KMS-11 (cell line): ENCODE measurements at regions not wholly inside any gene's neighbourhood (a gene's known extent, or its start where the extent isn't known, plus 50 kb on each side); places are given as distances from the start of the nearest gene placed in this dataset.

ENCODE experiments used
- H2AFZ ChIP-seq: fragments of 200-600 bp; sonication (generic); 2 replicates; pipeline ENCODE4 v1.6.1; 2016; ENCODE audit warnings: antibody characterized with exemption, mixed run types, low read depth
- H3K27ac ChIP-seq: fragments of 200-600 bp; sonication (generic); 2 replicates; pipeline ENCODE4 v1.6.1; 2016; ENCODE audit warnings: mild to moderate bottlenecking, mixed run types
- H3K27me3 ChIP-seq: fragments of 200-600 bp; sonication (generic); 2 replicates; pipeline ENCODE4 v1.6.1; 2017; ENCODE audit warnings: mild to moderate bottlenecking, low read depth, mixed run types, moderate library complexity; ENCODE audit not compliant: insufficient read depth
- H3K36me3 ChIP-seq: fragments of 200-600 bp; sonication (generic); 2 replicates; pipeline ENCODE4 v1.6.1; 2017; ENCODE audit warnings: mild to moderate bottlenecking, mixed run types; ENCODE audit not compliant: insufficient read depth
- H3K4me1 ChIP-seq: fragments of 200-600 bp; sonication (generic); 2 replicates; pipeline ENCODE4 v1.6.1; 2016; ENCODE audit warnings: mild to moderate bottlenecking, low read depth, mixed run types; ENCODE audit not compliant: poor library complexity, severe bottlenecking
- H3K4me2 ChIP-seq: fragments of 200-600 bp; sonication (generic); 2 replicates; pipeline ENCODE4 v1.7.0; 2016; ENCODE audit warnings: mild to moderate bottlenecking, mixed run types
- H3K4me3 ChIP-seq: fragments of 200-600 bp; sonication (generic); IDR thresholded peaks from 2 replicates; pipeline ENCODE4 v1.6.1; 2017; ENCODE audit warnings: low read depth, low read length, mixed read lengths; ENCODE audit not compliant: insufficient read depth
- H3K79me2 ChIP-seq: fragments of 200-600 bp; sonication (generic); 2 replicates; pipeline ENCODE4 v1.6.1; 2016; ENCODE audit warnings: low read depth, mixed run types; ENCODE audit not compliant: insufficient read depth
- H3K9ac ChIP-seq: fragments of 200-600 bp; sonication (generic); 2 replicates; pipeline ENCODE4 v1.6.1; 2016; ENCODE audit warnings: mild to moderate bottlenecking, mixed run types
- H4K20me1 ChIP-seq: fragments of 200-600 bp; sonication (generic); 2 replicates; pipeline ENCODE4 v1.6.1; 2016; ENCODE audit warnings: mild to moderate bottlenecking, mixed run types; ENCODE audit not compliant: insufficient read depth
- CTCF ChIP-seq: fragments of 200-600 bp; sonication (generic); conservative IDR thresholded peaks from 2 replicates; pipeline ENCODE4 v1.6.1; 2017; ENCODE audit warnings: low read depth, mild to moderate bottlenecking, antibody characterized with exemption, low read length, moderate library complexity, mixed read lengths

GRCh38 chr1:208298593-208299269 is 54.5 kb upstream of the PLXNA2 start:
- H3K27me3 ChIP-seq, result no peaks in the 10 kb centered on the region
- H3K4me2 ChIP-seq, result no peak overlapping the region
- H3K36me3 ChIP-seq, result no peaks in the 10 kb centered on the region
- H3K27ac ChIP-seq, result no peak overlapping the region
- no peak overlapping the region for H3K4me3 ChIP-seq
- no peak for TF ChIP-seq CTCF
- no peak overlapping the region for H2AFZ ChIP-seq
- H3K9ac ChIP-seq, result no peak overlapping the region
- no peaks in the 10 kb centered on the region for H3K4me1 ChIP-seq
- H3K79me2 ChIP-seq, result no peaks in the 10 kb centered on the region
- H4K20me1 ChIP-seq, result no peaks in the 10 kb centered on the region

- H3K27me3 ChIP-seq, result no peaks in the 10 kb centered on the region
- H3K9ac ChIP-seq, result no peak overlapping the region
- no peaks in the 10 kb centered on the region for H3K79me2 ChIP-seq
- H4K20me1 ChIP-seq, result no peaks in the 10 kb centered on the region
- no peaks in the 10 kb centered on the region for H3K36me3 ChIP-seq
- no peaks in the 10 kb centered on the region for H3K4me1 ChIP-seq
- no peak overlapping the region for H2AFZ ChIP-seq
- TF ChIP-seq CTCF, result no peak
- no peak overlapping the region for H3K4me3 ChIP-seq
- H3K27ac ChIP-seq, result no peak overlapping the region
- H3K4me2 ChIP-seq, result no peak overlapping the region
Measured at GRCh38 chr1:208300084-208300770, 56.0 kb upstream of the PLXNA2 start.

- no peaks in the 10 kb centered on the region for H4K20me1 ChIP-seq
- H3K9ac ChIP-seq, result no peak overlapping the region
- no peak for TF ChIP-seq CTCF
- H3K27ac ChIP-seq, result no peak overlapping the region
- no peak overlapping the region for H2AFZ ChIP-seq
- no peak overlapping the region for H3K4me2 ChIP-seq
- H3K27me3 ChIP-seq, result no peaks in the 10 kb centered on the region
- H3K36me3 ChIP-seq, result no peaks in the 10 kb centered on the region
- H3K4me1 ChIP-seq, result no peaks in the 10 kb centered on the region
- H3K4me3 ChIP-seq, result no peak overlapping the region
- no peaks in the 10 kb centered on the region for H3K79me2 ChIP-seq
Measured at GRCh38 chr1:208302699-208303238, 58.6 kb upstream of the PLXNA2 start.

- no peak overlapping the region for H3K9ac ChIP-seq
- H3K36me3 ChIP-seq, result no peaks in the 10 kb centered on the region
- H3K27me3 ChIP-seq, result no peaks in the 10 kb centered on the region
- H3K79me2 ChIP-seq, result no peaks in the 10 kb centered on the region
- H3K4me3 ChIP-seq, result no peak overlapping the region
- H4K20me1 ChIP-seq, result no peaks in the 10 kb centered on the region
- no peak overlapping the region for H2AFZ ChIP-seq
- no peak overlapping the region for H3K27ac ChIP-seq
- no peak overlapping the region for H3K4me2 ChIP-seq
- H3K4me1 ChIP-seq, result no peaks in the 10 kb centered on the region
- TF ChIP-seq CTCF, result no peak
Measured at GRCh38 chr1:208303743-208304712, 59.8 kb upstream of the PLXNA2 start.
